HG03521 (cell line): ENCODE measurements at regions not wholly inside any gene's neighbourhood (a gene's known extent, or its start where the extent isn't known, plus 50 kb on each side); places are given as distances from the start of the nearest gene placed in this dataset.

ENCODE experiments used
- ATAC-seq: cut with Tn5 transposase; IDR thresholded peaks from one replicate; pipeline ENCODE4 v1.9.1; 2021; ENCODE audit warnings: mild to moderate bottlenecking, moderate library complexity; ENCODE audit not compliant: unreplicated experiment

DNA sequence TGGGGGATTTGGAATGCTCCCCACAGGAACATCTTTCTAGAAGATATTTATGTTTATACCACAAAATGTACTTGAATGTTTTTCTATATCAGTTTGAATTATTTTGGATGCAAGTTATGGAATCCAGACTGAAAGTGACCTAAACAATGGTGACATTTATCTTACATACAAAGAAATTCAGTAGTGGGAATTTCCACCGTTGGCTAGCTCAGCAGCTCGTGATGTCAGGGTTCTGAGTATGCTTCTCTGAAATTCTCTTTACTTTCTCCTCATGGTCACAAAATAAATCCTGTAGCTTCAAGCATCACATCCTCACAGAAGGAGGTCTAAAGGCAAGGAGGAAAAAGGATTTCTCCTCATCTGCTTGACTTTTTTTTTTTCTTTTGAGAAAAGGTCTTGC is 105.3 kb downstream of the AKAIN1 start:
- ATAC-seq, result no peak

DNA sequence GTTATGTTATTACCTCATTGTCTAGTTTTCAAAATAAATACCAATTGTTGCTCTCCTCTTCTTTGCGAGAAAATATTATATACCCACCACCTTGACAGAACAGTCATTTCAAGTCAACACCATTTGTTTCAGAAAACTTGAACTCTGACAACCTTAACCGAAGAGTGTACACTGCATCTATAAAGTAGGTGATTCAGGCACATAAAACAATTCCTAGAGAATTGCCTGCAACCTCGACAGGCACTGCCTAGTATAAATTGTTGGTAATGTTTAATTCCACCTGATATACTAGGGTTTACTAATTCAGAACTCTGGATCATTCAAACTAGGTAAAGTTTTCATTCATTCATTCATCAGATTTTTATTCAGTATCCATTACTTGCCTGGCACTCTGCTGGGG is 121.8 kb downstream of the AKAIN1 start:
- ATAC-seq, result no peak

DNA sequence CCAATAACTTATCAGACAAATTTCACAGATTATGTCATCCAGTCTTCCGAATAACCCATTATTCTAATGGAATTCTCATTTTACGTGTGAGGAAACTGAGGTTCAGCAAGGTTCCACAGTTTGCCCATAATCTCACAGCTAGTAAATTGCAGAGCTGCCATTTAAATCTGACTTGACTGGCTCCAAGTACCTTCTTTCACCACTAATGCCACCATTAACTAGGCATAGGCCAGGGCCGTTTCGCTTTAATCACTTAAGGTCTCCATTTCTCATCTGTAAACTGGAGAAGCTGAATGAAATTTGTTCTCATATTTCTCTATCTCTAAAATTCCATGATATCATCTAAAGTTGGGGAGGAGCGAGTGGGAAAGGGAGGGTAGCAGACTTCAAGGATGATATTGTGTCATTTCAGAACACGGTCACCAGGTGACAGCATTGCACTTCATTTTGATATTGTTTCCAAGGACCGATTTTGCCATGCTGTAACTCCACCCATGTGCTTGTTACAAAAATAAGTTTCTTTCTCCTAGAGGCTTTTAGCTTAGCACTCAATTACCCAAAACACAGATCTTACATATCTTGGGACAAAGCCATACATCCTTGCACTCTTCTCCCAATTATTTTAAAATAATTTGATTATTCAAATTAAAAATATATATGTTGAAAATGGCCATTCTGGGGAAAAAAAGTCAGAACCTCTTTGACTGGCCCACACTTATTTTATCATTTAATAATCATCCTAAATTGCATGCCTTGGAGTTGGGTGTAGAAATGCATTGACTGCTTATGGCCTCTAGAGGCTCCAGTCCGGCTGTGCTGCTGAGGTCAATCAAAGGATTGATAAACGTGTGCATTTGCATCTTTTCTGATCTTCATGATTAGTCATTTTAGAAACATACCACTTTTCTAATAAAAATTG is 123.8 kb downstream of the AKAIN1 start:
- ATAC-seq, result peak; percentile 62

DNA sequence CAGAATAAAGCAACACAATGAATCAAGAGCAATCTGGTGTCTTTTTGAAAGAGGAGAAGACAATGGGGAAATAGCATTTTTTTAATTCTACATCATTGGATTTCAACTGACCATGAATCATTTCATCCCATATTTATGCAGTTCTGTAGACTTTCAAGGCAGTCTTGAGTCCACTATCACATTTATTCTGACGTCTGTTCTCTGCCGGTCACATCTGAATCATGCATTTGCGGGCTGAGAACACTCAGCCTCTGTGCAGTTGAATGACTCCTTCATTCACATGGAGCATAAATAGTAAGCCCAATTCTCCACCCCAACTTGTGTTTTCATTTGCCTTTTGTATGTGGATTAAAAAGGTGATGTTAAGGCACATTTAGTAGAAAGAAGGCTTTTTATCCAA is 128.2 kb downstream of the AKAIN1 start:
- no peak for ATAC-seq

DNA sequence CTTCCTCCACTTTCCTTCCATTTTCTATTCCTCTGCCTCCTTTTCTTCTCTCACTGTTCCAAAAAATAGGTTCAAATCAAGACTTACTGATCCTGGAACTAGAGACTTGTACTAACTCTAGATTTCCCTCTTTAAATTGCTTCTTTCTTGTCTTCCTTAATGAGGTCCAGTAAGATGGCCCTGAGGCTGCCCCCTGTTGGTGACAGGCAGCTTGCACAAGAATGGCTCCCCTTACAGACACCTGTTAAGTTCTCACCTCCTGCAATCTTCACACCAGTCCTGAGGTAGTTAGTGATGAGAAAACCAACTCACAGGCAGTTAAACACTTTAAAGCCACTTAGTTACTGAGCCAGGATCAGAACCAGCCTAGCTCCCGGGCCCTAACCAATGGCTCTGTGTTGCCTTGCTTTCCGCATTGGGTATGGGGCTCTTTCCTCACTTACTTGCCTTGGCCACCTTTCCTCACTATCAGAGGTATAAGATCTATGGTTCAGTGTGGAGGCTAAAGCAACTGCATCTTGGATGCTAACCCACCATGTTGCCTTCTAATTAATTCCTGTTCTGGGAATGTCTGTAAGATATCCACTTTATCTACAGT is 130.6 kb downstream of the AKAIN1 start:
- peak; percentile 56 for ATAC-seq

DNA sequence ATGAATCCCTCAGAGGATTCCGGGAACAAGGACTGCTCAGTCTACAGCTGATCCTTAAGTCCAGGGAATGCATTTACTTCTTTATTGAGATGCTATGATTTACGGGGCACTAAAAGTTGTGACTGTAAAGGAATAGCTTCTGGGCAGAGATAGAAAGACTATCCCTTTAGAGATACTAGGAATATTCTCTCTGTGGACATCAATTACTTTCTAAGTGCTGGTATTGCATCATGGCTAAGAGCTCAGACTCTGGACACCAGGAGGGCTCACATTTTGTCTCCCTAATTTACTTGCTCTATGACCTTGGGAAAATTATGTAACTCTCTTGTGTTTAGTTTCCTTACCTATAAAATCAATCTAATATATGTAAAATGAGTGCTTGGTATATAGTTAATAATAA is 131.4 kb downstream of the AKAIN1 start:
- no peak for ATAC-seq

DNA sequence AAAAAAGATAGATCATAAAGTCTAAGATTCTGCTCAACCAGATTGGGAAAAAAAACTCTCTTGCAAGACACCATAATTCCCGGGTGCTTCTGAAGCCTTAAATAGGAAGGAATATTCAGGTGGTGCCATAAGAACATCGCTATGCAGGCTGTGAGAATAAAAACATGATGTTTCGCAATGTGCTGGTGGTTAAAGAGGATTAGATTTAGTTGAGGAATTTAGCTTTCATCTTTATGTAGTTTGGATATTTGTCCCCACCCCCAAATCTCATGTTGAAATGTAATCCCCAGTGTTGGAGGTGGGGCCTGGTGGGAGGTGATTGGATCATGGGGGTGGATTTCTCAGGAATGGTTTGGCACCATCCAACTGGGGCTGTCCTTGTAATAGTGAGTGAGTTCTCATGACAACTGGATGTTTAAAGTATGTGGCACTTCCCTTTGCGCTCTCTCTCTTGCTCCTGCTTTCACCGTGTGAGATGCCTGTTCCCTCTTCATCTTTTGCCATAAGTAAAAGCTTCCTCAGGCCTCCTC is 132.2 kb downstream of the AKAIN1 start:
- no peak for ATAC-seq

DNA sequence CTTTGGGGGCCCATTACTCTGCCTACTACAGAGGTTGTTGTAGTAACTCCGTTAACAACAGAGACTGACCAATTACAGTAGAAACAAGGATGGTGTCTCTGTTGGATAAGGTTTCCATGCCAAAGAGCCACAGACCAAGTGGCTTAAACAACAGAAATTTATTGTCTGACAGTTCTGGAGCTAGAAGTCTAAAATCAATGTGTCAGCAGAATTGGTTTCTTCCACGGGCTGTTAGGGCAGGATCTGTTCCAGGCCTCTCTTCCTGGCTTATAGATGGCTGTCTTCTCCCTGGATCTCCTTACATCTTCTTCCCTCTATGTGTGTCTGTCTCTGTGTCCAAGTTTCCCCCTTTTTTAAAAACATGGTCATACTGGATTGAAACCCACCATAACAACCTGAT is 135.3 kb downstream of the AKAIN1 start:
- ATAC-seq, result no peak

DNA sequence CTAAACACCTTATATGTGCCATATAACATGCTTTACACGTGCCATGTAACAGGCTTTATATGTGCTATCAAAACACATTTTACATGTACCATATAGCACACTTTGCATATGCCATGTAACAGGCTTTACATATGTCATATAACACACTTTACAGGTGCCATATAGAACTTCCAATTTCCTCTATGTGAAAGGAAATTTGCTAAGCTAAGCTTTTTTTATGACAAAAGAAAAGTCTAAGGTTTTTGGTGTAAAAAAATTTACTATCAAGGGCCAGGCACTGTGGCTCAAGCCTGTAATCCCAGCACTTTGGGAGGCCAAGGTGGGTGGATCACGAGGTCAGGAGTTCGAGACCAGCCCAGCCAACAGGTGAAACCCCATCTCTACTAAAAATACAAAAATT is 136.5 kb downstream of the AKAIN1 start:
- ATAC-seq, result no peak

DNA sequence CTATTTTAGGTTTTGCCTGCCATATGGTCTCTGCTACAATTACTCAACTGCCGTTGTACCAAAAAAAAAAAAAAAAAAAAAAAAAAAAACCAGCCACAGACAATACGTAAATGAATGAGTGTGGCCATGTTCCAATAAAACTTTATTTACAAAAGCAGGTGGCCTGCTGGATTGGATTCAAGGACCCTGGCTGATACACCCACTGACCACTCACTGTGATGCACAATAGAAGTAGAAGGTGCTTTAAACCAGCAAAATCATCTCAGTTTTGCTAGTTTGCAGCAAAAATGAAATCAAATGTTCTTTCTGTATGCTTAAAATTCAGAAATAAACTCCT is 137.4 kb downstream of the AKAIN1 start:
- ATAC-seq, result no peak

DNA sequence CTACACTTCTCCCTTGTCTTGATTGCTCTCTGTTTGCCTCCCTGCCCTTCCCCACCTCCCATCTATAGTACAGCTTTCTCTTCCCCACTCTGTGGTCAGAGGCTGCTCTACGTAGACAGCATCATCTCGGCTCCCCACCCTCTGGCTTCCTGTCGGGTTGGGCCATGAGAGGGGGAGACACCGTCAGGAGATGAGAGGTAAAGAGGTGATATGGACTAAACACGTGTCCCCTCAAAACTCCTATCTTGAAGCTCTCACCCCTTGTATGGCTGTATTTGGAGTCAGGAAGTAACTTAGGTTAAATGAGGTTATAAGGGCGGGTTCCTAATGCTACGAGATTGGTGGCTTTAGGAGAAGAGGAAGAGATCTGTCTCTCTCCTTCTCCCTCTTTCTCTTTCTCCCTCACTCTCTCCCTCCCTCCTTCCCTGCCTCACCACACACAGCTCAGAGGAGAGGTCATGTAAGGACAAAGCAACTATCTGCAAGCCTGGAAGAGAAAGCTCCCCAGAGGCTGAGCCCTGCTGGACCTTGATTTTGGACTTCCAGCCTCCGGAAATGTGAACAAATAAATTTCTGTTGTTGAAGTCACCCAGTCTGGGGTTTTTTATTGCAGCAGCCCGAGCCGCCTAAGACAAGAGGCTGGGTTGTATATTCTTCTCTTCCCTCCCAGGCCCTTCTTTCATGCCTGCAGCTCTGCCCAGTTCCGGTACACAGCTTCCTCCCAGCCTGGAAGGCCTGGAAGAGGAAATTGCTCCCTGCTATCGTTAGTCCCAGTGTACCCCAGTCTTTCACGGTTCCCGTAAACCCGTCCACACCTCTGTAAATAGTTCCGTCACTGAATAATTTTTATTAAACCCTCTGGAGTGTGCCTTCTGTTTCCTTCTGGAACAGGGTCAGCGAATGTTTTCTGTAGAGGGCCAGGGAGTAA is 138.0 kb downstream of the AKAIN1 start:
- ATAC-seq, result no peak

DNA sequence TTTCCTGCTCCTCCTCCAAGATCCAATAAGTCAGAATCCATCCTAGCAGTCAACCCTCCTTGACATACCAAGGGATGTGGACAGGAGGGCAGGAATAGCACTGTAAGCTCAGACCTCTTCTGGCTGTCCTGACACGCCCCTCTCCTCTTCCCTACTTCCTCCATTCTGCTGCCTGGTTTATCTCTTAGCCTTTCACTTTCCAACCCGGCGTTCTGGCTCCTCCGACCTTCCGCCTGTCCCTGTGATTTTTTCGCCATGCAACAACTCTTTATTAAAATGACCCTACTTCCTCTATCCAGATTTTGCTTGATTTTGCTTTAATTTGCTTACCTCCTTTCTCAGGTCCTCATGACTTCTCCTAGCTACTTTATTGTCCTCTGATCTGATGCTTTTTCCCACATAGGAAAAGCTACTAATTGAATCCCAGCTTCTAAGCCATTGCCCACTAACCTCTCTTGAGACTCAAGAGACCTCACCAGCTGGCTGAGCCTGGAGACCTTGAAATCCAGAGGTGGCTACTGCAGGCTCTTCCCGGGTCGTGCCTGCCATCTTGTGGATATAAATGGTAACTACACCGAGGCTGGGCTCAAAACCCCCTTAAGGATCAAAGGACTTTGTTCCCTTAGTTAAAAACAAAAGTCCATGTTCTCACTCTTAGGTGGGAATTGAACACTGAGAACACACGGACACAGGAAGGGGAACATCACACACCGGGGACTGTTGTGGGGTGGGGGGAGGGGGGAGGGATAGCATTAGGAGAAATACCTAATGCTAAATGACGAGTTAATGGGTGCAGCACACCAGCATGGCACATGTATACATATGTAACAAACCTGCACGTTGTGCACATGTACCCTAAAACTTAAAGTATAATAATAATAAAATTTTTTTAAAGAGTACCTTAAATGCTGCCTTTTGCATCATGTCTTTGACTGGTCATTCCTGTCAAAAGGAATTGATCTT is 139.4 kb downstream of the AKAIN1 start:
- ATAC-seq, result peak; percentile 55

DNA sequence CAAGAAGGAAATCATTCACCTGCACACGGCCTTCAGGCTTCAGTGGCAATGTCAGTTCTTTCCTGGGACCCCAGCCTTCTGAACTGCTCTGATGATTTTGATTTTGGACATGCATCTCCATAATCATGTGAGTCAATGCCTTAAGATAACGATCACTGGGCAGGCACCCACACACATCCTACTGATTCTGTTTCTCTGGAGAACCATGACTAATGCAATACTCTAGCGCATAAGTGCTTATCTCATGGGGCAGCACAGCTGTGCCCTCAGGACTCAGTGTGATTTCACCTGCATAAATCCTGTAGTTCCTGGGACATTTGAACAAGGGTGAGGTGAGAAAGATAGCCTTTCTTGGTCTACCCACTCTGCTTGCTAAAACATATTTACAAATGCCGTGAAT is 144.6 kb downstream of the AKAIN1 start:
- ATAC-seq, result no peak

DNA sequence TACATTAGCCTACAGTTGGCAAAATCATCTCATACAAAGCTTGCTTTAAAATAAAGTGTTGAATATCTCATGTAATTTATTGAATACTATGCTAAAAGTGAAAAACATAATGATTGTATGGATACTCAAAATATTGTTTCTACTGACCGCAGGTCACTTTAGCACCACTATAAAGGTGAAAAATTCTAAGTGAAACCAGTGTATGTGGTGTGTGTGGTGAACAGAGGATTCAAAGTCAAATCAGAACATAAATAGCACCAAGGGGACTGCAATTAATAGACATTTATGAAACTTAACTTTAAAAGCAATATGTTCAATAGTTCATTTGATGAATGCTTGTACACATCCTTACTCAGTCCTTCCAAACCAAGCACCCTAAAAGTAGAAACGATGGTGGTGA is 145.8 kb downstream of the AKAIN1 start:
- ATAC-seq, result no peak

DNA sequence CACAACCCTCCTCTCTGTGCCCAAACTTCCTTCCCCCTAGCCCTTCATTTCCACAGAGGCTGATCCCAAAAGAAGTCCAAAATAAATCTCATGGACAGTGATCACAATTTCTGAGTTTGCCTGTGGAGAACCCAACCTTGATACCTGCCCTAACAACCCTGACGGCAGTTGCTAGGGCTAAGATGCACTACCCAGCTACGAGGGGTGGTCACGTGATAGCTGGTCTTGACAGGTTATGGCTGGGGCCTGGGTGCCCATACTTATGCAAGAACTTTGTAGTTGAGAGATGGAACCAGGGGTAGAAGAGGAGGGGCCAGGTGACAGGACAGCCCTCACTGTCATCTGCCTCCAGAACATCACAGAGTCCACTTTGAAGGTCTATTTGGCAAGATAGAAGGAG is 147.9 kb downstream of the AKAIN1 start:
- ATAC-seq, result no peak

DNA sequence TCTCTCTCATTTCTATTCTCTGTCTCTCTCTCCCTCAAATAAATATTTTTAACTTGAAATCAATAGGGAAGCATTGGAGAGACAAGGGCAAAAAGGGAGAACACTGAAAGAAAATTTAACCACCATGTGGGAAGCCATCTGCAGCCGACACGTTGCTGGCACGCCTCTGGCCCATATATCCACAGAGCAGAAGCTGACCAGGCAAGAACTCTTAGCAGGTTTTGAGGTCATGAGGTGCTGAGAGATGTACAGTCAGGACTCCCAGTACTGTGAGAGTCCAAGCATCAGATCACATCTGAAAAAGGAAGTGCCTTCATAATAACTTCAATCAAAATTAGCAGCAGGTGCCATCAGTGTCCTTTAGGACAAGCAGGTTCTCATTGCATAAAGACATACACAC is 156.6 kb downstream of the AKAIN1 start:
- no peak for ATAC-seq

DNA sequence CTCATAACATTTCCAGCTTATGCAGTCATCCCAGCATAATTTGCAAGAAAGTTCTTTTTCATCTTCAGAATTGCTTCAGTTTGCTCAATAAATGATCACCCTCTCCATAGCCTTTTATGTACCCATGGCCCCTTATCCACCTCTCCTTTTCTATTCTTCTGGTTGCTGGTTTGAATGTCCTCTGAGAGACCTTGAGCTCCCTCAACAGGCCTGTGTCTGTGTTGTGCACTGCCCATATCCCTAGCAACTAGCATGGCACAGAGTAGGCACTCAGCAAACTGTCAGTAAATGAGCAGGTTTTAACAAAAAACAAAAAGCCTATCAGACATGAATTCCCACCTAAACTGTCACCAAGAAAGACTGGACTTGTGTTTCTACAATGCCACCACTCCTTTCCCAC is 160.5 kb downstream of the AKAIN1 start:
- ATAC-seq, result no peak

DNA sequence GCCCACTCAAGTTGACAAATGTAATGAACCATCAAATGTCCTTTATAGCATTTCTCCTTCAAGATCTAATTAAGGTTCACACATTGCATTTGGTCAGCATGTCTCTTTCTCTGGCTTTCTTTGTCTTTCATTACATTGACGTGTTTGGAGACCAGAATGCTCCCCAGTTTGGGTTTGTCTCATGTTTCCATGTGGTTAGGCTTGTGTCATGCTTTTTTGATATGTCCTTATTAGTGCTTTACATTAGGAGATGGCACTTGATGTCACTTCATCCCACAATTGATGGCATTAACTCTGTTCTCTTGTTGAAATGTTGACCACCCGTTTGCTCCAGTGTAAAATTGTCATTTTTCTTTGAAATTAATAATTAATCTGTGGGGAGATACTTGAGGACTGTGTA is 165.8 kb downstream of the AKAIN1 start:
- no peak for ATAC-seq

DNA sequence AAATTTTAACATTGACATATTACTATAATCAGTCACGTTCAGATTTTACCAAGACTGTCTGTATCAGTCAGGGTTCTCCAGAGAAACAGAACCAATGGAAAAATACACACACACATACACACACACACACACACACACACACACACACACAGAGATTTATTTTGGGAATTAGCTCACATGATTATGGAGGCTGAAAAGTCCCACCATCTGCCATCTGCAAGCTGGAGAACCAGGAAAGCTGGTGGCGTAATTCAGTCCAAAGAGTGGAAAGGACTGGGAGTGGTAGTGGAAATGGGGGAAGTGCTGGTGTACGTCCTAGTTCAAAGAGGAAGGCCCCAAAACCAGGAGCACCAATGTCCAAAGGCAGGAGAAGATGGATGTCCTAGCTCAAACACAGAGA is 166.4 kb downstream of the AKAIN1 start:
- no peak for ATAC-seq

DNA sequence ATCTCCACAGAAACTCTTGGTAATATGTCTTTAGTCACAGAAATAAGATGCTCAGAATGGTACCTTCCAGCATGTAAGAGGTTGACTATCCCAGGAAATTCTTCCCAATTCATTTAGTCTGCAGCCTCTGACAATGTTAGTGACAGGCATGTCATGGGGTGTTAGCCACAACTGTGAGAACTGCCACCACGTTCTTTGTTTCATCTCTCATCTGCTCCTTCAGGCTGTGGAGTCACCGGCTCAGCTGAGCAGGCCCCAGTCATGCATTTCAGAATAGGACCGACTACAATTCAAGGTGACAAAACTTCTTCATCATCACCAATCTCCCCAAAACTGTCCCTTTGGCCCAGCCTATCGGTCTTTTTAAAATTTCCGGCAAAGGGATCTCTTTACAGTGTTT is 167.5 kb downstream of the AKAIN1 start:
- ATAC-seq, result no peak
